ENCODE measurements at regions not wholly inside any gene's neighbourhood (a gene's known extent, or its start where the extent isn't known, plus 50 kb on each side); places are given as distances from the start of the nearest gene placed in this dataset.

GRCh38 chr3:89628856-89629670 lies 521.6 kb downstream of the EPHA3 start:
- TF ChIP-seq CTCF (IDR thresholded peaks at IDR 0.05) = no peak
- no peak for TF ChIP-seq EZH2 (IDR thresholded peaks at IDR 0.05; ENCODE audit: borderline replicate concordance, insufficient read depth, low read depth, low read length, poor library complexity, severe bottlenecking)
